NK-92 treated with Interleukin-12 subunit alpha and Interleukin-12 subunit beta, amount 100 ng/mL, for 24 hours (cell line): ENCODE measurements at regions not wholly inside any gene's neighbourhood (a gene's known extent, or its start where the extent isn't known, plus 50 kb on each side); places are given as distances from the start of the nearest gene placed in this dataset.
"Not testable (repeated sequence)": the region's sequence is repeated elsewhere in the genome, so short reads cannot be mapped to it uniquely, and the experiment has no call there.

Experiments
- DNase-seq: peaks from one replicate; lab custom pipeline; 2025; lab: John Stamatoyannopoulos, UW

DNA sequence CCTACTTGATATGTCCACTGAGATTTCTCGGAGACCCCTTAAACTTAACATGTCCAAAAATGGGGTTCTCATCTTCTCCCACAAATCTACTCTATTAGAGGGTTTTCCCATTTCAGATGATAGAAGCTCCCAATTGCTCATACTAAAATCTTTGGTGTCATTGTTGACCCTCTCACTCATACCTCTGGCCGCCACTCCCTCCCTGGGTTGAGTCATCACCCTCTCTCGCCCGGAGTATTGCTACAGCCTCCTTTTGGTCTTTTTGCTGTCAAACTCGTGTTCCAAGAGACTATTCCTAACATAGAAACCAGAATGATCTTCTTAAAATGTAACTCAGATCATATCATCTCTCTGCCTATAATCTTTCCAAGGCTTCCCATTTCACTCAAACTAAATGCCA lies 91.0 kb upstream of the GNAQ start:
- no peak for DNase-seq

DNA sequence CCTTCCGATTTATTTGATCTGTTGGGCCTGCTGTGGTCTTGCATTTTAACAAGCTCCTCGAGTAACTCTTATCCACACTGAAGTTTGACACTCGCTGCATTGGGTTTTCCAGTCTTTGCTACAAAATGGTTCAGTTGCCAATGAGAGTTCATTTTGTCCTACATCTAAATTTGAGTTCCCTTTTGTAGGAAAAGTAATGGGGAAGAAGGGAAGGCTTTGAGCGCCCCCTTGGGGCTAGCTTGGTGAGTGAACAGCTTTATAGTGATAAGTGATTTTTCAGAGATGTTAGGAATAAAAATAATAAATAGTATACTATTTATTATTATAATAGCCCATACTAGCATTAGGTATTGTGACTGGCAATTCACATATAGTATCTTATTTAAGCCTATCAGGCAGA lies 89.9 kb upstream of the GNAQ start:
- DNase-seq = peak; percentile 3

DNA sequence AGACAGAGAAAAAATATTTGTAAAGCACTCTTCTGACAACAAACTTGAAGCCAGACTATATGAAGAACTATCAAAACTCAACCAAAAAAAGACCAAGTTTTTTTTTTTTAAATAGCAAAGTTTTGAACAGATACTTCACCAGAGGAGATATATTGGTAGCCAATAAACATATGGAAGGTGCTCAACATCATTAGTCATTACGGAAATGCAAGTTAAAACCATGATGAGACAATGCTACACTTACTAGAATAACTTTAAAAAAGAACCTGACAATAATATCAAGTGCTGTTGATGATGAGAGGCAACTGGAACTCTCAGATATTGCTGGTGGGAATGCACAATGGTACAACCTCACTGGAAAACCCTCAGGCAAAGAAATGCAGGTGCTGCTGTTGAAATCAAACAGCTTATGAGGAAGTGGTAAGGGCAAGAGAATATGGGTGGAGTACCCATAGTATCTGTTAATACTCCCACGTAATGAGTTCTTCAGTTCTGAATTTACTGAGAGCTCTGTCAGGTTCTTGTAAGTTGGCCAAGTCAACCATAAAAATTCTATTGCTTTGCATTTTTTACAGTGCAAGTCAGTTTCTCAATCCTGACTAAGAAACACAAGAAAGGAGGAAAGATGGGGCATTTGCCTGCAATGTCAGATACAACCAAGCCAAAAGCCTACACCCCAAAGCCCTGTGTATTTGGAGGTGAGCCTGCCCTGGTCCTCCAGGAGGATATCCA lies 87.3 kb upstream of the GNAQ start:
- no peak for DNase-seq

DNA sequence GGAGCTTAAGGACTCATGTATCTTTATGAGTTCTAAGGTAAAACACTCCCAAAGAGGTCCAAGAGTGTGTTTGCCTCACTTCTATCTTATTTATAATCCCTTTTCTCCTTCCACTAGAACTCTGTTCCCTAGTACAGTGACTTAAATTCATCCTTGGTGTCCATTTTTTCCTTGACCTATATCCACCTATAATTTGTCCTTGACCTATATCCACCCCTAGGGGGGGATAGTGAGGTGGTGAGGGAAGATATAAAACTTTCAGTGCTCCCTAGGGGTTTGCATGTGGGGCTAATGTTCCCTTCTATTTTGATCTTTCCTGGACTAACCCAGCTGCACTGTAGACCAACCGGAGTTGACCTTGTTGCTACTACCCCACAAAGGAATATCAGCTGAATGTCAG lies 83.5 kb upstream of the GNAQ start:
- DNase-seq = no peak

DNA sequence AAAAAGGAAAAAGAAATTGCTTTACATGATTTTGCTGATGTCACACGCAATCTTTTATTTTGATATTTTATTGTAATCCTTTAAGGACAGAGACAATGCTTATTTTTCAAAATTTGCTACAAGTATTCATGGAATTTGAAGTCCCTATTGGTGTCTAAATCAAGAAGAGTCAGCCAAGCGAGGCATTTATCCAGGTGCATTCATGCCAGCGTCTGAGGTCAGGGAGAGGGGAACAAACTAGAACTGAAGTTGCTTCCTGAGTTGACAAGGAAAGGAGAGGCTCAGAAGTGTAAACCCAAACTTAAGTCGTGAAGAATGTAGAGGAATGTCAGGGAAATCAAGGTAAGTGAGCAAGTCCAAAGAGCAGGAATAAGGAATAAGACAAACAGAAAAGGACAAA lies 83.0 kb upstream of the GNAQ start:
- no peak for DNase-seq

DNA sequence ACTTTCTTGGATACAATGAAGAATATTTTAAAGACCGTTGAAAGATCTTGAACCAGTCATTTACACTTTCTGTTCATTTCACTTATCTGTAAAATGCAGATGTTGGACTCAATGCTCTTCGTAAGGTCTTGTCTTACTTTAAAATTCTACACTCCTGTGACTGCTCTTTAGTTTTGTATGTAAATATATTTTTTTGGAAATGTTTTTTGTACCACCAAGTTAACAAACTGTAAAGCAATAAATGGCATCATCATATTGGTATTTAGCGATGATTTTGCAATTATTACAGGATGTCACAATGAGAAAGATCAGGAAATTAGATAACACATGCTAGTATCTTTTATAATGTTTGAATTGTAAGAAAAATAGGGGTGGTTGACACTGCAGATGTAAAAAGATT lies 80.8 kb upstream of the GNAQ start:
- DNase-seq = no peak

DNA sequence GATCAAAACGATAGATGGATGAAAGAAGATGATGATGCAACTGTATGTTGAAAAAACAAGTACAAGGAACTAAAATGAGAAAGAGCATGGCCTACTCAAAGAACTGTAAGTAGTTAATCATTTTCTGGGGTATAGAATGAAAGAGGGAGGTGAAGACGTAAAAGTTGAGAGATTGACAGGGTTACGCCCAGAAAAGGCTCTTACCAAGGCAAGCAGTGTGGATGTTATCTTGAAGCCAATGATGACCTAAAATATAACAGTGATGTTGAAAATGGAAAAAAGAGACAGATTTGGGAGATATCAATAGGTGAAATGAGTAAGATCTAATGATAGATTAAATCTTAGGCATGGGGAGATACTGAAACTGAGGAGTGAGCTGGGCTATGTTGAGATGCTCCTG lies 80.4 kb upstream of the GNAQ start:
- DNase-seq = no peak

DNA sequence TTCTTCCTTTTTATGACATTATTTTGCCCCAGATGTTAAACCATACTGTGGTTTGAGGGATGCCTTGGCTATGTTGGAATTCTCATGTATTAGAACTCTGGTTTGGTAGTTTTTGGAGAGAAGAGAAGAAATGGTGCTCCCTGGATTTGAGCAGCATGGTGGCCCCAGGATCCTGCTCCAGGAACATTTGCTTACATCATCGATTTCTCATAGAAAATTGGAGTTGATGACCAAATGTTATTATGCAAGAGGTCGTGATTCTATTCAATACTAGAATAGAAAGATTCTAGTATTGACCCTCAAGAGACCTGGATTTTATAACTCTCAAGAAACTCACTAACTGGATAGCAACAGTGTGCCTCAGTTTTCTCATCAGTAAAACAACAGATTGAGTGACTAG lies 77.5 kb upstream of the GNAQ start:
- DNase-seq = no peak

DNA sequence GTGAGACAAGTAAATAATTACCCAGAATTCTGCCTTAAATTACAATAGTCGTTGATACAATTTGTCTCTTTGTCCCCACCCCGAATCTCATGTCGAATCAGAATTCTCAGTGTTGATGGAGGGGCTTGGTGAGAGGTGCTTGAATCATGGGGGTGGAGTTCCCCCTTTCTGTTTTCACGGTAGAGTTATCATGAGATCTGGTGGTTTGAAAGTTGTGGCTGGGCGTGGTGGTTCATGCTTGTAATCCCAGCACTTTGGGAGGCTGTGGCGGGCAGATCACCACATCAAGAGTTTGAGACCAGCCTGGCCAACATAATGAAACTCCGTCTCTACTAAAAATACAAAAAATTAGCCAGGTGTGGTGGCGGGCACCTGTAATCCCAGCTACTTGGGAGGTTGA lies 75.0 kb upstream of the GNAQ start:
- not testable (repeated sequence) for DNase-seq

DNA sequence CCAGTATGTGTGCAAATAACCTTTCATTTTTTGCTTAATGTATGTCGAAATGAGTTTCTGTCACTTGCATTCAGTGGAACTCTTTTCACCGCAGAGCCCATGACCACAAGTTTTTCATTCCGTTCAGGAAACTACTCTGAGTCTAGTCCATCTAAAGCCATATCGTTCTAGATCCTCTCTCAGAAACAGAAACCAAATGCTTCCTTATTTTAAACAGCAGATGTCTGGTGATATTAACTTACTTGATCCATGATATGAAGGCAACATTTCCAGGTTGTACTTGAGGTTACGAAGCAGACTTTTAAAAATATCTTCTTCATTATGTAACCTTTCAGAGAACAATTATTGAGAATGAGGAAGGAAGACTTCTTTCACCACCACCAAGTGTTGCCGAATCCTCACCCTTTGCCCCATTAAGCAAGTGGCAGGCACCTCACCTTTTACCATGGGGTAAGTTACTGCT lies 72.4 kb upstream of the GNAQ start:
- DNase-seq = no peak

DNA sequence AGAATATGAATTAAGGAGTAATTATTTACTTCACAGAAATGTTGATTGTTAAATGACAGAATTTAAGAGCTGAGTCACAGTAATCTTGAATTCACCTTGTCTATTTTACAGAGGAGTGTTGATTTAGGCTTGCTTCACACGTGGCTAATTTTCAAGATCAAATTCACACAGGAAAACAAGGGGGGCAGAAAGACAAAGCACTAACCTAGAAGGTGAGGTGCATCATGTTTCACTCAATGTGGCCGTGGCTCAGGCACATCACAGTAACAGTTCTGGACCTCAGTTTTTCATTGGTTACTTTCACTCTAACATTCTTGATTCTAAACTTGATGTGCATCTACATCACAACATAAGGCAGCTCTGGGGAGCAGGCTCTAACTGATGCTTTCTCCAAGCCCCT lies 69.6 kb upstream of the GNAQ start:
- no peak for DNase-seq

DNA sequence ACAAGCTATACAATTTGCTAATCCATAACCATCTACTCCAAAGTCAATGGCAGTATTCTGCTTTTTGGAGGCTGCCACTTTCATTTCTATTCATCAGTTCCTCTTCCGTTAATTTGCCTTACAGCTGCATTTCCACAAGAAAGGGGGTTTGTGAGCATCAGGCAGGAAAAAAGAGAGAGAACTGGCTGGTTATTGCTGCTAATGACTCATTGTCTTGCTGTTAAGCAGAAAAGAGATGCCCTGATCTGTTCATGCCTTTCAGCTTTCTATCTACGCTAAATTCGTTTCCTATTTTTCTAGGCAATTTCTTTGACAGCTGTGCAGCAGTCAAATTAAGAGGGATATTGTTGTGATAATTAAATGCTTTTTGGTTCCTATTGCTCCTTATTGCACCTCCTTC lies 65.9 kb upstream of the GNAQ start:
- DNase-seq = no peak

DNA sequence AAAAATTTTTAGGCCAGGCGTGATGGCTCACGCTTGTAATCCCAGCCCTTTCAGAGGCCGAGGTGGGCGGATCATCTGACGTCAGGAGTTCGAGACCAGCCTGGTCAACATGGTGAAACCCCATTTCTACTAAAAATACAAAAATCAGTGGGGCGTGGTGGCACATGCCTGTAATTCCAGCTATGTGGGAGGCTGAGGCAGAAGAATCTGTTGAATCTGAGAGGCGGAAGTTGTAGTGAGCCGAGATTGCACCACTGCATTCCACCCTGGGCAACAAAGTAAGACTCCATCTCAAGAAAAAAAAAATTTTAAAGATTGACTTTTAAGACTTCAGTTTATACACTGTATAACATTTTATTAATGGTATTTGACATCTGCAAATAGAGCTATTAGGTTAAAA lies 60.1 kb upstream of the GNAQ start:
- DNase-seq = no peak

DNA sequence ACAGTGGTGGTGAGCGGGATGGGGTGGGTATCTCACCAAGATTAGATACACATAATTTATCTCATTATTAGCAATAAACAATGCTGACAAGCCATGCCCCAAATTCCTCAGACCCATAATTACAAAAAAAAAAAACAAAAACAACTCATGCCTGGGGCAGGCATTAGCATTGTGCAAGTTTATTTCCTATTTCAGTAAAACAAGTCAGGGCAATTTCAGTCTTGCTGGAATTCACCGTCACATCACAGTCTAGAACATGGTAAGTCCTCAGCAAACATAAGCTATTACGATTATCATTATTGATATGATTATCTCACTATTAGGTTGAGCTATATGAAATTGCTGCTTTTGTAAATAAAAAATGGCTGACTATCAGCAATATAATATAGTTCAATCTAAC lies 57.5 kb upstream of the GNAQ start:
- DNase-seq = no peak

DNA sequence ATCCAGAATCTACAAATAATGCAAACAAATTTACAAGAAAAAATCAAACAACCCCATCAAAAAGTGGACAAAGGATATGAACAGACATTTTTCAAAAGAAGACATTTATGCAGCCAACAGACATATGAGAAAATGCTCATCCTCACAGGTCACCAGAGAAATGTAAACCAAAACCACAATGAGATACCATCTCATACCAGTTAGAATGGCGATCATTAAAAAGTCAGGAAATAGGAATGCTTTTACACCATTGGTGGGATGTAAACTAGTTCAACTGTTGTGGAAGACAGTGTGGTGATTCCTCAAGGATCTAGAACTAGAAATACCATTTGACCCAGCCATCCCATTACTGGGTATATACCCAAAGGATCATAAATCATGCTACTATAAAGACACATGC lies 56.6 kb upstream of the GNAQ start:
- not testable (repeated sequence) for DNase-seq
